ENCODE measurements at regions not wholly inside any gene's neighbourhood (a gene's known extent, or its start where the extent isn't known, plus 50 kb on each side); places are given as distances from the start of the nearest gene placed in this dataset.
"Not testable (repeated sequence)": the region's sequence is repeated elsewhere in the genome, so short reads cannot be mapped to it uniquely, and the experiment has no call there.

GRCh38 chr5:163022582-163023128 lies 414.7 kb upstream of the CCNG1 start:
- no peak for DNase-seq

GRCh38 chr5:163023846-163024245 lies 413.5 kb upstream of the CCNG1 start:
- DNase-seq = no peak

- DNase-seq = no peak
These were observed 412.5 kb upstream of the CCNG1 start for GRCh38 chr5:163024936-163025335.

GRCh38 chr5:163033656-163034055 lies 403.7 kb upstream of the CCNG1 start:
- DNase-seq = no peak

- no peak for DNase-seq
These were observed 396.1 kb upstream of the CCNG1 start for GRCh38 chr5:163041254-163041653.

GRCh38 chr5:163079618-163080017 lies 357.8 kb upstream of the CCNG1 start:
- peak; percentile 10 to 19 (median 10) for DNase-seq

GRCh38 chr5:163089230-163089629 lies 348.2 kb upstream of the CCNG1 start:
- no peak for DNase-seq

GRCh38 chr5:163089926-163090325 lies 347.5 kb upstream of the CCNG1 start:
- DNase-seq = no peak

- DNase-seq = no peak
These were observed 342.8 kb upstream of the CCNG1 start for GRCh38 chr5:163094492-163095180.

GRCh38 chr5:163104464-163104863 lies 332.9 kb upstream of the CCNG1 start:
- peak in 2 of 3 donors; percentile 4 to 7 for DNase-seq

GRCh38 chr5:163105456-163105855 lies 331.9 kb upstream of the CCNG1 start:
- peak in 2 of 3 donors; percentile 3 to 7 for DNase-seq

- DNase-seq = peak in 1 of 3 donors; percentile 3
These were observed 331.3 kb upstream of the CCNG1 start for GRCh38 chr5:163106098-163106497.

- DNase-seq = no peak
These were observed 329.0 kb upstream of the CCNG1 start for GRCh38 chr5:163108351-163108750.

GRCh38 chr5:163115011-163115410 lies 322.4 kb upstream of the CCNG1 start:
- DNase-seq = no peak

GRCh38 chr5:163116618-163117017 lies 320.8 kb upstream of the CCNG1 start:
- DNase-seq = not testable (repeated sequence)

GRCh38 chr5:163134061-163134460 lies 303.3 kb upstream of the CCNG1 start:
- DNase-seq = no peak

GRCh38 chr5:163135849-163136248 lies 301.5 kb upstream of the CCNG1 start:
- no peak for DNase-seq

- DNase-seq = no peak
These were observed 275.9 kb upstream of the CCNG1 start for GRCh38 chr5:163161512-163161911.

GRCh38 chr5:163162645-163163044 lies 274.8 kb upstream of the CCNG1 start:
- no peak for DNase-seq

- DNase-seq = no peak
These were observed 273.5 kb upstream of the CCNG1 start for GRCh38 chr5:163163858-163164257.

GRCh38 chr5:163165277-163165676 lies 272.1 kb upstream of the CCNG1 start:
- no peak for DNase-seq

GRCh38 chr5:163170161-163170560 lies 267.2 kb upstream of the CCNG1 start:
- DNase-seq = not testable (repeated sequence)

- DNase-seq = no peak
These were observed 264.7 kb upstream of the CCNG1 start for GRCh38 chr5:163172540-163173338.

- DNase-seq = no peak
These were observed 259.4 kb upstream of the CCNG1 start for GRCh38 chr5:163177971-163178370.
